HL-60 (cell line): ENCODE measurements at regions not wholly inside any gene's neighbourhood (a gene's known extent, or its start where the extent isn't known, plus 50 kb on each side); places are given as distances from the start of the nearest gene placed in this dataset.
"Not testable (repeated sequence)": the region's sequence is repeated elsewhere in the genome, so short reads cannot be mapped to it uniquely, and the experiment has no call there.

Source experiments
- DNase-seq, 2 experiments: peaks; one replicate each; pipeline ENCODE4 v3.0.0-alpha.2; 2010 to 2020; ENCODE audit warnings: low read depth in 1 of 2, low spot score in 1 of 2
- H3K27ac ChIP-seq: fragments of 250-450 bp; sonication (Bioruptor Pico); replicated peaks from 2 replicates; pipeline ENCODE4 v1.5.1; 2020; ENCODE audit warnings: mild to moderate bottlenecking, moderate library complexity
- H3K27me3 ChIP-seq: fragments of 250-450 bp; sonication (Bioruptor Pico); 2 replicates; pipeline ENCODE4 v1.5.1; 2021; ENCODE audit warnings: mild to moderate bottlenecking, moderate library complexity; ENCODE audit not compliant: insufficient read depth, poor library complexity, severe bottlenecking
- H3K4me3 ChIP-seq: replicated peaks from 2 replicates; pipeline ENCODE4 v1.5.1; 2011; ENCODE audit warnings: mild to moderate bottlenecking, control low read depth, low read length; ENCODE audit not compliant: insufficient read depth
- GABPA ChIP-seq: IDR thresholded peaks from 2 replicates; pipeline ENCODE4 v1.6.1; 2012; ENCODE audit warnings: low read depth
- POLR2AphosphoS5 ChIP-seq: IDR thresholded peaks from 2 replicates; pipeline ENCODE4 v1.6.1; 2012; ENCODE audit warnings: low read depth
- SPI1 ChIP-seq: IDR thresholded peaks from 2 replicates; pipeline ENCODE4 v1.6.1; 2012; ENCODE audit warnings: low read depth, mild to moderate bottlenecking, borderline replicate concordance
- TF ChIP-seq, protein P1 (sequence below): IDR thresholded peaks from one replicate; pipeline ENCODE4 v1.5.1; 2011; ENCODE audit warnings: low read length, control low read depth, inconsistent platforms; ENCODE audit not compliant: insufficient read depth
- TF ChIP-seq, protein P2 (sequence below): IDR thresholded peaks from 2 replicates; pipeline ENCODE4 v1.6.1; 2012; ENCODE audit warnings: low read depth; ENCODE audit not compliant: insufficient replicate concordance

DNA sequence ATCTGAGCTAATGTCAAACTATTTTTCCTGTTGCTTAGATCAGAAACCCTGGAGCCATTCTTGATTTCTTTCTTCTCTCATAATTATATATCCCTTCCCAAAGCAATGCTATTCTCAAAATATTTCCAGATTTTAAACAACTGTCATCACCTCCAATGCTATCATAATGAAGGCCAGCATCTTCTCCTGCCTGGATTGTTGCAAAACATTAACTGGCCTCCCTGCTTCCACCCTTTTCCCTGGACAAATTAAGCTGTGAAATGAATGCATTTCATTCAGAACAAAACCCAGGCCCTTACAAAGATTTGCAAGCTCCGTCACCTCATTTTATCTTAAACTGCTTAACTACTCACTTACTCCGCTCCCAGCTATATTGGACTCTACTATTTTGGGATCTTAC, 535.3 kb upstream of the HS3ST5 start:
- Histone ChIP-seq H3K27ac (no peak overlapping the region), H3K4me3 (no peak overlapping the region), H3K27me3 (no peaks in the 10 kb centered on the region)
- TF ChIP-seq SPI1 (no peak), GABPA (no peak), POLR2AphosphoS5 (no peak)
- TF ChIP-seq, protein P1, sequence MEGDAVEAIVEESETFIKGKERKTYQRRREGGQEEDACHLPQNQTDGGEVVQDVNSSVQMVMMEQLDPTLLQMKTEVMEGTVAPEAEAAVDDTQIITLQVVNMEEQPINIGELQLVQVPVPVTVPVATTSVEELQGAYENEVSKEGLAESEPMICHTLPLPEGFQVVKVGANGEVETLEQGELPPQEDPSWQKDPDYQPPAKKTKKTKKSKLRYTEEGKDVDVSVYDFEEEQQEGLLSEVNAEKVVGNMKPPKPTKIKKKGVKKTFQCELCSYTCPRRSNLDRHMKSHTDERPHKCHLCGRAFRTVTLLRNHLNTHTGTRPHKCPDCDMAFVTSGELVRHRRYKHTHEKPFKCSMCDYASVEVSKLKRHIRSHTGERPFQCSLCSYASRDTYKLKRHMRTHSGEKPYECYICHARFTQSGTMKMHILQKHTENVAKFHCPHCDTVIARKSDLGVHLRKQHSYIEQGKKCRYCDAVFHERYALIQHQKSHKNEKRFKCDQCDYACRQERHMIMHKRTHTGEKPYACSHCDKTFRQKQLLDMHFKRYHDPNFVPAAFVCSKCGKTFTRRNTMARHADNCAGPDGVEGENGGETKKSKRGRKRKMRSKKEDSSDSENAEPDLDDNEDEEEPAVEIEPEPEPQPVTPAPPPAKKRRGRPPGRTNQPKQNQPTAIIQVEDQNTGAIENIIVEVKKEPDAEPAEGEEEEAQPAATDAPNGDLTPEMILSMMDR, result no peak
- TF ChIP-seq, protein P2, sequence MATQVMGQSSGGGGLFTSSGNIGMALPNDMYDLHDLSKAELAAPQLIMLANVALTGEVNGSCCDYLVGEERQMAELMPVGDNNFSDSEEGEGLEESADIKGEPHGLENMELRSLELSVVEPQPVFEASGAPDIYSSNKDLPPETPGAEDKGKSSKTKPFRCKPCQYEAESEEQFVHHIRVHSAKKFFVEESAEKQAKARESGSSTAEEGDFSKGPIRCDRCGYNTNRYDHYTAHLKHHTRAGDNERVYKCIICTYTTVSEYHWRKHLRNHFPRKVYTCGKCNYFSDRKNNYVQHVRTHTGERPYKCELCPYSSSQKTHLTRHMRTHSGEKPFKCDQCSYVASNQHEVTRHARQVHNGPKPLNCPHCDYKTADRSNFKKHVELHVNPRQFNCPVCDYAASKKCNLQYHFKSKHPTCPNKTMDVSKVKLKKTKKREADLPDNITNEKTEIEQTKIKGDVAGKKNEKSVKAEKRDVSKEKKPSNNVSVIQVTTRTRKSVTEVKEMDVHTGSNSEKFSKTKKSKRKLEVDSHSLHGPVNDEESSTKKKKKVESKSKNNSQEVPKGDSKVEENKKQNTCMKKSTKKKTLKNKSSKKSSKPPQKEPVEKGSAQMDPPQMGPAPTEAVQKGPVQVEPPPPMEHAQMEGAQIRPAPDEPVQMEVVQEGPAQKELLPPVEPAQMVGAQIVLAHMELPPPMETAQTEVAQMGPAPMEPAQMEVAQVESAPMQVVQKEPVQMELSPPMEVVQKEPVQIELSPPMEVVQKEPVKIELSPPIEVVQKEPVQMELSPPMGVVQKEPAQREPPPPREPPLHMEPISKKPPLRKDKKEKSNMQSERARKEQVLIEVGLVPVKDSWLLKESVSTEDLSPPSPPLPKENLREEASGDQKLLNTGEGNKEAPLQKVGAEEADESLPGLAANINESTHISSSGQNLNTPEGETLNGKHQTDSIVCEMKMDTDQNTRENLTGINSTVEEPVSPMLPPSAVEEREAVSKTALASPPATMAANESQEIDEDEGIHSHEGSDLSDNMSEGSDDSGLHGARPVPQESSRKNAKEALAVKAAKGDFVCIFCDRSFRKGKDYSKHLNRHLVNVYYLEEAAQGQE, result no peak
- DNase-seq, result no peak

- Histone ChIP-seq H3K27ac (no peak overlapping the region), H3K27me3 (no peaks in the 10 kb centered on the region), H3K4me3 (no peak overlapping the region)
- TF ChIP-seq SPI1 (no peak), POLR2AphosphoS5 (no peak)
- no peak for DNase-seq
Observed at GRCh38 chr6:114874410-114874809, 531.6 kb upstream of the HS3ST5 start.

- not testable (repeated sequence) for H3K4me3 ChIP-seq, H3K27me3 ChIP-seq, DNase-seq, H3K27ac ChIP-seq
Observed at GRCh38 chr6:114865506-114865905, 522.7 kb upstream of the HS3ST5 start.

GRCh38 chr6:114863610-114864009, 520.8 kb upstream of the HS3ST5 start:
- Histone ChIP-seq H3K4me3 (no peak overlapping the region), H3K27me3 (no peaks in the 10 kb centered on the region), H3K27ac (no peak overlapping the region)
- no peak for DNase-seq
- TF ChIP-seq, protein P2, result no peak
- TF ChIP-seq SPI1, result no peak
- TF ChIP-seq, protein P1, result no peak
- no peak for TF ChIP-seq GABPA
- no peak for TF ChIP-seq POLR2AphosphoS5

DNA sequence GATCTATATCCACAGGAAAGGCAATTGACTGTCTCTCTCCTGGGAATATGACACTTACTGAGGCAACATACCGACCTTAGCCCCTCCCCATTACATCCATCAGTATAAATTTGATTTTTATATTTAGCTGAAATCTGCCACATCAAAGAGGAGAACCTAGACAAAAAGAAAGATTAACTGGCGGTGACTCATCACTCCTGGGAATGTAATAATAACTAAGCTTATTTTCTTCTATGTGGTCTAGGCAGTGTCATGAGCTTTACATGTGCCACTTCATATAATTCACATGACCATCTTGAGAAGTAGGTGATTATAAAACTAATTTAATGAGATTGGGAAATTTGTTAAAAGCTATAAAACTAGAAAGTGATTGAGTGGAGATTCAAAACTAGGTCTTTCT, 520.0 kb upstream of the HS3ST5 start:
- TF ChIP-seq, protein P2, result no peak
- TF ChIP-seq GABPA, result no peak
- TF ChIP-seq, protein P1, result no peak
- no peak for TF ChIP-seq POLR2AphosphoS5
- TF ChIP-seq SPI1, result no peak
- no peak for DNase-seq
- no peaks in the 10 kb centered on the region for H3K27me3 ChIP-seq
- no peak overlapping the region for H3K4me3 ChIP-seq
- H3K27ac ChIP-seq, result no peak overlapping the region
